ENCODE measurements at regions not wholly inside any gene's neighbourhood (a gene's known extent, or its start where the extent isn't known, plus 50 kb on each side); places are given as distances from the start of the nearest gene placed in this dataset.

GRCh38 chr3:542021-542420 lies 345.5 kb downstream of the CHL1 start:
- DNase-seq (no peak), ATAC-seq (no peak)
- H3K9me3 ChIP-seq (ENCODE audit: control insufficient read depth, insufficient read depth, low read length), result peaks cover 3% of the 10 kb centered on the region
- no peak overlapping the region for H3K27ac ChIP-seq (ENCODE audit: low read length)
- intact Hi-C loops (cut with micrococcal nuclease), result no loop called here
- H3K4me3 Mint-ChIP-seq, result no peak overlapping the region
- no peaks in the 10 kb centered on the region for H3K4me1 Mint-ChIP-seq
- no peaks in the 10 kb centered on the region for H3K36me3 ChIP-seq (ENCODE audit: control insufficient read depth, insufficient read depth, low read length)
- H3K27me3 ChIP-seq (ENCODE audit: control insufficient read depth, insufficient read depth, low read length), result no peaks in the 10 kb centered on the region
- 70% methylated on average over 3 of the region's 3 CpGs for WGBS (ENCODE audit: insufficient coverage)
- TF ChIP-seq, protein P1, sequence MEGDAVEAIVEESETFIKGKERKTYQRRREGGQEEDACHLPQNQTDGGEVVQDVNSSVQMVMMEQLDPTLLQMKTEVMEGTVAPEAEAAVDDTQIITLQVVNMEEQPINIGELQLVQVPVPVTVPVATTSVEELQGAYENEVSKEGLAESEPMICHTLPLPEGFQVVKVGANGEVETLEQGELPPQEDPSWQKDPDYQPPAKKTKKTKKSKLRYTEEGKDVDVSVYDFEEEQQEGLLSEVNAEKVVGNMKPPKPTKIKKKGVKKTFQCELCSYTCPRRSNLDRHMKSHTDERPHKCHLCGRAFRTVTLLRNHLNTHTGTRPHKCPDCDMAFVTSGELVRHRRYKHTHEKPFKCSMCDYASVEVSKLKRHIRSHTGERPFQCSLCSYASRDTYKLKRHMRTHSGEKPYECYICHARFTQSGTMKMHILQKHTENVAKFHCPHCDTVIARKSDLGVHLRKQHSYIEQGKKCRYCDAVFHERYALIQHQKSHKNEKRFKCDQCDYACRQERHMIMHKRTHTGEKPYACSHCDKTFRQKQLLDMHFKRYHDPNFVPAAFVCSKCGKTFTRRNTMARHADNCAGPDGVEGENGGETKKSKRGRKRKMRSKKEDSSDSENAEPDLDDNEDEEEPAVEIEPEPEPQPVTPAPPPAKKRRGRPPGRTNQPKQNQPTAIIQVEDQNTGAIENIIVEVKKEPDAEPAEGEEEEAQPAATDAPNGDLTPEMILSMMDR (IDR thresholded peaks at IDR 0.05), result no peak
- no peaks in the 10 kb centered on the region for H3K27me3 Mint-ChIP-seq (ENCODE audit: low read depth in 2 of 2)
- H3K9me3 Mint-ChIP-seq, result peaks cover 19 to 36% of the 10 kb centered on the region in 2 donors
- no peaks in the 10 kb centered on the region for H3K4me1 ChIP-seq (ENCODE audit: control insufficient read depth, insufficient read depth, low read length)
- H3K36me3 Mint-ChIP-seq, result no peaks in the 10 kb centered on the region
- no peak overlapping the region for H3K4me3 ChIP-seq (ENCODE audit: low read length)
- no peak overlapping the region for H3K27ac Mint-ChIP-seq

- H3K4me3 Mint-ChIP-seq, result no peak overlapping the region
- H3K27ac Mint-ChIP-seq, result no peak overlapping the region
- H3K9me3 Mint-ChIP-seq, result peaks cover 14 to 26% of the 10 kb centered on the region in 2 donors
- WGBS (ENCODE audit: insufficient coverage), result 56% methylated on average over 2 of the region's 2 CpGs
- Histone ChIP-seq H3K4me3 (ENCODE audit: low read length) (no peak overlapping the region), H3K9me3 (ENCODE audit: control insufficient read depth, insufficient read depth, low read length) (peaks cover 5% of the 10 kb centered on the region), H3K36me3 (ENCODE audit: control insufficient read depth, insufficient read depth, low read length) (no peaks in the 10 kb centered on the region), H3K27ac (ENCODE audit: low read length) (no peak overlapping the region), H3K27me3 (ENCODE audit: control insufficient read depth, insufficient read depth, low read length) (no peaks in the 10 kb centered on the region), H3K4me1 (ENCODE audit: control insufficient read depth, insufficient read depth, low read length) (no peaks in the 10 kb centered on the region)
- H3K27me3 Mint-ChIP-seq (ENCODE audit: low read depth in 2 of 2), result no peaks in the 10 kb centered on the region
- DNase-seq, result no peak
- intact Hi-C loops (cut with micrococcal nuclease), result no loop called here
- no peaks in the 10 kb centered on the region for H3K4me1 Mint-ChIP-seq
- TF ChIP-seq, protein P1 (IDR thresholded peaks at IDR 0.05), result no peak
- ATAC-seq, result no peak
- H3K36me3 Mint-ChIP-seq, result no peaks in the 10 kb centered on the region
Measured at GRCh38 chr3:549636-550035, 353.1 kb downstream of the CHL1 start.

- Mint-ChIP-seq H3K4me1 (no peaks in the 10 kb centered on the region), H3K36me3 (peaks cover 6% of the 10 kb centered on the region), H3K27ac (no peak overlapping the region), H3K27me3 (ENCODE audit: low read depth in 2 of 2) (no peaks in the 10 kb centered on the region), H3K9me3 (peaks cover 15 to 23% of the 10 kb centered on the region in 2 donors), H3K4me3 (no peak overlapping the region)
- DNase-seq, result no peak
- 100% methylated on average over 1 of the region's 1 CpG for WGBS (ENCODE audit: insufficient coverage)
- Histone ChIP-seq H3K4me1 (ENCODE audit: control insufficient read depth, insufficient read depth, low read length) (no peaks in the 10 kb centered on the region), H3K27ac (ENCODE audit: low read length) (no peak overlapping the region), H3K27me3 (ENCODE audit: control insufficient read depth, insufficient read depth, low read length) (no peaks in the 10 kb centered on the region), H3K36me3 (ENCODE audit: control insufficient read depth, insufficient read depth, low read length) (no peaks in the 10 kb centered on the region), H3K4me3 (ENCODE audit: low read length) (no peak overlapping the region), H3K9me3 (ENCODE audit: control insufficient read depth, insufficient read depth, low read length) (peaks cover 5% of the 10 kb centered on the region)
- TF ChIP-seq, protein P1 (IDR thresholded peaks at IDR 0.05), result no peak
- no peak for ATAC-seq
- intact Hi-C loops (cut with micrococcal nuclease), result no loop called here
Measured at GRCh38 chr3:550471-550870, 353.9 kb downstream of the CHL1 start.

GRCh38 chr3:557972-558371 lies 361.4 kb downstream of the CHL1 start:
- ATAC-seq (no peak), DNase-seq (no peak)
- H3K36me3 ChIP-seq (ENCODE audit: control insufficient read depth, insufficient read depth, low read length), result no peaks in the 10 kb centered on the region
- no peak overlapping the region for H3K27ac ChIP-seq (ENCODE audit: low read length)
- no peak overlapping the region for H3K4me3 ChIP-seq (ENCODE audit: low read length)
- no peak overlapping the region for H3K4me3 Mint-ChIP-seq
- no peaks in the 10 kb centered on the region for H3K9me3 ChIP-seq (ENCODE audit: control insufficient read depth, insufficient read depth, low read length)
- H3K27me3 Mint-ChIP-seq (ENCODE audit: low read depth in 2 of 2), result no peaks in the 10 kb centered on the region
- TF ChIP-seq, protein P1 (IDR thresholded peaks at IDR 0.05), result no peak
- H3K4me1 Mint-ChIP-seq, result no peaks in the 10 kb centered on the region
- no peak overlapping the region for H3K27ac Mint-ChIP-seq
- intact Hi-C loops (cut with micrococcal nuclease), result no loop called here
- H3K9me3 Mint-ChIP-seq, result peaks cover 9 to 23% of the 10 kb centered on the region in 2 donors
- no peaks in the 10 kb centered on the region for H3K4me1 ChIP-seq (ENCODE audit: control insufficient read depth, insufficient read depth, low read length)
- peaks cover 6% of the 10 kb centered on the region for H3K36me3 Mint-ChIP-seq
- WGBS (ENCODE audit: insufficient coverage), result 53% methylated on average over 1 of the region's 1 CpG
- no peaks in the 10 kb centered on the region for H3K27me3 ChIP-seq (ENCODE audit: control insufficient read depth, insufficient read depth, low read length)

Measured in natural killer cell (primary cell).